ENCODE measurements at regions not wholly inside any gene's neighbourhood (a gene's known extent, or its start where the extent isn't known, plus 50 kb on each side); places are given as distances from the start of the nearest gene placed in this dataset.

- TF ChIP-seq EGR1 (IDR thresholded peaks at IDR 0.05; ENCODE audit: borderline replicate concordance, low read depth, low read length) (no peak), YY1 (IDR thresholded peaks at IDR 0.05; ENCODE audit: low read depth, low read length) (no peak)
- TF ChIP-seq, protein P1, sequence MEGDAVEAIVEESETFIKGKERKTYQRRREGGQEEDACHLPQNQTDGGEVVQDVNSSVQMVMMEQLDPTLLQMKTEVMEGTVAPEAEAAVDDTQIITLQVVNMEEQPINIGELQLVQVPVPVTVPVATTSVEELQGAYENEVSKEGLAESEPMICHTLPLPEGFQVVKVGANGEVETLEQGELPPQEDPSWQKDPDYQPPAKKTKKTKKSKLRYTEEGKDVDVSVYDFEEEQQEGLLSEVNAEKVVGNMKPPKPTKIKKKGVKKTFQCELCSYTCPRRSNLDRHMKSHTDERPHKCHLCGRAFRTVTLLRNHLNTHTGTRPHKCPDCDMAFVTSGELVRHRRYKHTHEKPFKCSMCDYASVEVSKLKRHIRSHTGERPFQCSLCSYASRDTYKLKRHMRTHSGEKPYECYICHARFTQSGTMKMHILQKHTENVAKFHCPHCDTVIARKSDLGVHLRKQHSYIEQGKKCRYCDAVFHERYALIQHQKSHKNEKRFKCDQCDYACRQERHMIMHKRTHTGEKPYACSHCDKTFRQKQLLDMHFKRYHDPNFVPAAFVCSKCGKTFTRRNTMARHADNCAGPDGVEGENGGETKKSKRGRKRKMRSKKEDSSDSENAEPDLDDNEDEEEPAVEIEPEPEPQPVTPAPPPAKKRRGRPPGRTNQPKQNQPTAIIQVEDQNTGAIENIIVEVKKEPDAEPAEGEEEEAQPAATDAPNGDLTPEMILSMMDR (IDR thresholded peaks at IDR 0.05; ENCODE audit: control extremely low read depth in 1 of 3, insufficient read depth in 1 of 3, low read depth in 1 of 3, low read length in 3 of 3): peak in 1 of 3 experiments; percentile 23; a peak in 2 of 4 replicates
Measured at GRCh38 chr6:97456070-97456469, 173.1 kb upstream of the MMS22L start.
